Neutrophil (primary cell): ENCODE measurements at regions not wholly inside any gene's neighbourhood (a gene's known extent, or its start where the extent isn't known, plus 50 kb on each side); places are given as distances from the start of the nearest gene placed in this dataset.

Experiments used
- H3K27ac ChIP-seq: fragments of 200-600 bp; sonication (generic); 2 replicates; pipeline ENCODE4 v1.5.1; 2016; ENCODE audit warnings: mild to moderate bottlenecking, moderate library complexity
- H3K27me3 ChIP-seq: fragments of 200-600 bp; sonication (generic); 2 replicates; pipeline ENCODE4 v1.6.0; 2016; ENCODE audit warnings: mild to moderate bottlenecking
- H3K36me3 ChIP-seq: fragments of 200-600 bp; sonication (generic); 2 replicates; pipeline ENCODE4 v1.5.1; 2017
- H3K4me1 ChIP-seq, 2 experiments: fragments of 200-600 bp in 1 of 2; sonication (generic) in 1 of 2; 1 replicate in 1 of 2; 2 replicates in 1 of 2; pipeline versions ENCODE4 v1.5.1 to v1.6.1; 2013 to 2016; ENCODE audit warnings: low read depth in 1 of 2, low read length in 1 of 2, mild to moderate bottlenecking in 1 of 2, moderate library complexity in 1 of 2; ENCODE audit not compliant: control insufficient read depth in 1 of 2, insufficient read depth in 1 of 2
- H3K4me3 ChIP-seq, 2 experiments: fragments of 200-600 bp in 1 of 2; sonication (generic) in 1 of 2; 1 replicate in 1 of 2; 2 replicates in 1 of 2; pipeline ENCODE4 v1.5.1; 2013 to 2016; ENCODE audit warnings: low read depth in 1 of 2, low read length in 1 of 2, mild to moderate bottlenecking in 1 of 2, moderate library complexity in 1 of 2
- H3K9me3 ChIP-seq: fragments of 200-600 bp; sonication (generic); 2 replicates; pipeline ENCODE4 v1.5.1; 2016
- TF ChIP-seq, protein P1 (sequence below): fragments of 200-600 bp; sonication (generic); IDR thresholded peaks from 2 replicates; pipeline ENCODE4 v1.5.1; 2016; ENCODE audit warnings: antibody characterized with exemption

DNA sequence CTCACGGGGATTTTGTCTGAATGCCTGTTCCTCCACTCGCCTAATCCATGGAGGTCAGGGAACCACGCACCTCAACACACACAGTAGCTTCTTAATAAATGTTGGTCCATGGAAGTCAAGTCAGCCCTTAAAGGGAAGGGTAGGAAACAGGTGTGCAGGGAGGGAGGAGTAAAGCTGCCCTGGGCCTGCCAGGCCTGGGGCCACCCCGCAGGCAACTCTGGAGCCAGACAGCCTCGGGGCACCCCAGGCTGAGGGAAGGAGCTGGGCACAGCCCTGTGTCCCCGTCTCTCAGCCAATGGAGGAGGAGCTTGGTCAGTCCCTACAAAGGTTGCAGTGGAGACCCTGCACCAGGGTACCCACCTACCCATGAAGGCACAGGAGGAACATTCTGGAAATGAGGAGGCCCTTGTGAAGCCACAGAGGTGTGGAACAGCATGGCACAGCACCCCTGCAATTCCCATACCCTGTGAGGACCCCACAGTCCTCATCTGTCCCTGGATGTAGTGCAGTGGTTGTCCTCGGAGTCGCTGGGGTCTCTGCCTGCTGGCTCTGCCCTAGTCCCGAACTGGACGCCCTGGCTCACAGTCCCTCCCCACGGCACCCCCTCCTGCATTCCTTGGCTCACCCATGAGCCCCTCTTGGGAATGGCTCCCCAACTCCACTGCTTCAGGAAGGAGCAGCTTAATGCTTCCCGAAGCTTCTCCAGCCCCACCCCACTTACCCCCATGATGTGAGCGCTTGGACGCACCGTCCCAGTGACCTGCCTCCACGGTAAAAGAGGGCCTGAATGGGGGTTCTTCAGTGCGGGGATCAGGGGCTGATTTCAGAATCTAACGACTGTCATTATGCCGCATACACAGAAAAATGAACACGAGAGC, 79.2 kb upstream of the INSIG1 start:
- Histone ChIP-seq H3K27me3 (peaks cover 12% of the 10 kb centered on the region), H3K27ac (no peak overlapping the region), H3K36me3 (no peaks in the 10 kb centered on the region), H3K9me3 (no peaks in the 10 kb centered on the region), H3K4me1 (no peaks in the 10 kb centered on the region), H3K4me3 (no peak overlapping the region)
- TF ChIP-seq, protein P1, sequence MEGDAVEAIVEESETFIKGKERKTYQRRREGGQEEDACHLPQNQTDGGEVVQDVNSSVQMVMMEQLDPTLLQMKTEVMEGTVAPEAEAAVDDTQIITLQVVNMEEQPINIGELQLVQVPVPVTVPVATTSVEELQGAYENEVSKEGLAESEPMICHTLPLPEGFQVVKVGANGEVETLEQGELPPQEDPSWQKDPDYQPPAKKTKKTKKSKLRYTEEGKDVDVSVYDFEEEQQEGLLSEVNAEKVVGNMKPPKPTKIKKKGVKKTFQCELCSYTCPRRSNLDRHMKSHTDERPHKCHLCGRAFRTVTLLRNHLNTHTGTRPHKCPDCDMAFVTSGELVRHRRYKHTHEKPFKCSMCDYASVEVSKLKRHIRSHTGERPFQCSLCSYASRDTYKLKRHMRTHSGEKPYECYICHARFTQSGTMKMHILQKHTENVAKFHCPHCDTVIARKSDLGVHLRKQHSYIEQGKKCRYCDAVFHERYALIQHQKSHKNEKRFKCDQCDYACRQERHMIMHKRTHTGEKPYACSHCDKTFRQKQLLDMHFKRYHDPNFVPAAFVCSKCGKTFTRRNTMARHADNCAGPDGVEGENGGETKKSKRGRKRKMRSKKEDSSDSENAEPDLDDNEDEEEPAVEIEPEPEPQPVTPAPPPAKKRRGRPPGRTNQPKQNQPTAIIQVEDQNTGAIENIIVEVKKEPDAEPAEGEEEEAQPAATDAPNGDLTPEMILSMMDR: no peak

DNA sequence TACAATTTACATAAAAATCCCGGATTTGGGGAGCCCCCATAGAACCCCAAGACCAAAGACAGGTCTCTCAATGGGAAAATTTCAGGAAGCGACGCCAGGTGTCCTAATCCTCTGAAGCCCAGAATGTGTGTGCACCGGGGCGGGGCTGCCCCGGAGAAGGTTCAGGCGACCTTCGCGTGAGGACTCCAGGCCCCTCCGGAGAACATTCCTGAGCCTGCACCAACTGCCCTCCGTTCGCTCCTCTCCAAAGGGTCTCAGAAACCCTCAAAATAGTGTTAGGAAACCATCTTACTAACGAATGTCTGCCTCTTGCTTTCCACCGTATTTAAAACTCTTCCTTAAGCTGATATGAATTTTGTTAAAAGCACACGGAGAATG, 78.5 kb upstream of the INSIG1 start:
- Histone ChIP-seq H3K4me1 (no peaks in the 10 kb centered on the region), H3K27ac (no peak overlapping the region), H3K9me3 (no peaks in the 10 kb centered on the region), H3K27me3 (peaks cover 6% of the 10 kb centered on the region), H3K36me3 (no peaks in the 10 kb centered on the region), H3K4me3 (no peak overlapping the region)
- TF ChIP-seq, protein P1: no peak

DNA sequence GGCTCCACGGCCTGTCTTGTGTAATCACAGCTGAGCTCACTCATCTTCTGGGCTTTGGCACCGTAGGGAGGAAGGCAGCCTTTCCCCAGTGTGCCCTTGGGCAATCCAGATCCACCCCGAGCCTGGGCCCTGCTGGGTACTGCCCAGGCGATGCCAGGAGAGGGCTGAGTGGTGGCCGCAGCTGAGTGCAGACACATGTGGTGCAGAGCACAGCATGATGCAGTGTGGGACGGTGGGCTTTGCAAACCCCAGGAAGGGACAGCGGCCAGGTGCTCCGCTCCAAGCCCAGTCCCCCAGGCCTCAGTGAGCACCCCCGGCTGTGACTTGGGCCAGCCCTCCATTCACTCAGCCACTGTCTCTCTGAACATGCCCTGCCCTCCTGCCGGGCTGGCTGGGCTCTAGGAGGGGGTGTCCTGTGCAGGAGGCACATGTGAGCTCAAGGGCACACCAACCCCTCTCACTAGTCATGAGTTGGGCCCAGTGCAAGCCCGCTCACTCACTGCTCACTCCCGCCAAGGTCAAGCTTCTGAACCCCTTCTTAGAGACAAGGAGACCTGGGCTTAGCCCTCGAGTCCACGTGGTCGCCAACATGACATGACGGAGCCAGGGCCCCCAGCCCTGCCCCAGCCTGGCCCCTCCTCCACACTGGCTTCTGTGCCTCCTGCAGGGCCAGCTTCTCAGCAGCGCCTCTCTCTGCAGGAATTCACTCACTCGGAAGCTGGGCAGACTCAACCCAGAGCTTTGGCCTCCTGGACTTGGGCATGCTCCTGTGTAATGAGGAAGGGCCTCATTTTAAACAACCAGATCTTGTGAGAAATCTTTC, 77.5 kb upstream of the INSIG1 start:
- H3K4me3 ChIP-seq: no peak overlapping the region
- H3K4me1 ChIP-seq: no peaks in the 10 kb centered on the region
- no peaks in the 10 kb centered on the region for H3K36me3 ChIP-seq
- TF ChIP-seq, protein P1: no peak
- H3K9me3 ChIP-seq: no peaks in the 10 kb centered on the region
- no peak overlapping the region for H3K27ac ChIP-seq
- no peaks in the 10 kb centered on the region for H3K27me3 ChIP-seq

DNA sequence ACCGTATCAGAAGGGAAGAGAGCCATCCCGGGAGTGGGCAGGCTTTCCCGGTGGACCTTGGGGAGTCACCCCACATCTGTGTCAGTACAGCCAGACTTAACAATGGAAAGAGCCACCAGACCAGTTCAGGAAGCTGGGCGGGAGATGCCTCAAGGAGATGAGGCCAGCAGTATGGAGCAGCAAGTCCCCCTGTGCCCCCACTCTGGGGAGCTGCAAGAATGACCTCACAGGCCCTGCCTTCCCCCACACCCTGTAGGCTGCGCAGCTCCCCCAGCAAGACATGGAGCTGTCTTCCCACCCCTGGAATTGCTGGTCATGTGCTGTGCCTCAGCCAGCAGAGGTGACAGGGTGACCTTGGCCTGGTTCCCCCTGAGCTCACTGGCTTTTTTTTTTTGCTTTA, 76.8 kb upstream of the INSIG1 start:
- no peaks in the 10 kb centered on the region for H3K4me1 ChIP-seq
- H3K27me3 ChIP-seq: no peaks in the 10 kb centered on the region
- TF ChIP-seq, protein P1: no peak
- no peaks in the 10 kb centered on the region for H3K9me3 ChIP-seq
- H3K4me3 ChIP-seq: no peak overlapping the region
- no peak overlapping the region for H3K27ac ChIP-seq
- no peaks in the 10 kb centered on the region for H3K36me3 ChIP-seq

DNA sequence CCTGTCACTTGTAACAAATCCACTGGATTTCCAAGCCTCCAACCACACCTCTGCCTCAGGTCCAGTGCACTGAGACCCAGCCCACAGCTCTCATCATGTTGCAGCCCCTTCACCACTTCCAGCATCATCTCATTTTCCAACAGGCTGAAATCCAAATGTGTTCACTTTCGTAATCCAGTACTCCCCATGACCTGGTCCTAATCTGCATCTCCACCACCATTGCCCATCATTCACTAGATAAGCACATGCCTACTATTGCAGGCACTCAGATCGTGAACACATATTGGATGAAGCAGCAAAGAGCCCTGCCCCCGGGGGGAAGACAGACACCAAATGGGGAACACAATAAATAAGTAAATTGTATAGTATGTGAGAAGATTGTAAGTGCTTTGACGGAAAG, 76.1 kb upstream of the INSIG1 start:
- no peaks in the 10 kb centered on the region for H3K36me3 ChIP-seq
- H3K27me3 ChIP-seq: no peaks in the 10 kb centered on the region
- TF ChIP-seq, protein P1: no peak
- H3K4me1 ChIP-seq: no peaks in the 10 kb centered on the region
- no peaks in the 10 kb centered on the region for H3K9me3 ChIP-seq
- H3K27ac ChIP-seq: no peak overlapping the region
- H3K4me3 ChIP-seq: no peak overlapping the region
